Urinary bladder (tissue), 3 donors: ENCODE measurements at regions not wholly inside any gene's neighbourhood (a gene's known extent, or its start where the extent isn't known, plus 50 kb on each side); places are given as distances from the start of the nearest gene placed in this dataset.

Experiments
- DNase-seq: peaks from one replicate; pipeline ENCODE4 v3.0.0-alpha.2; 2015; ENCODE audit errors: extremely low spot score
- H3K27ac ChIP-seq: one replicate; pipeline ENCODE4 v1.5.1; 2013; ENCODE audit warnings: low read depth, mild to moderate bottlenecking, moderate library complexity
- H3K36me3 ChIP-seq: one replicate; pipeline ENCODE4 v1.6.1; 2013; ENCODE audit warnings: mild to moderate bottlenecking, moderate library complexity; ENCODE audit not compliant: insufficient read depth
- H3K4me1 ChIP-seq: one replicate; pipeline ENCODE4 v1.6.1; 2013; ENCODE audit warnings: mild to moderate bottlenecking, moderate library complexity; ENCODE audit not compliant: insufficient read depth
- H3K4me3 ChIP-seq: one replicate; pipeline ENCODE4 v1.5.1; 2013; ENCODE audit warnings: low read depth, low read length
- WGBS: extraction: QIAGEN DNeasy Blood & Tissue Kit; methylation state at CpG from one replicate; pipeline ENCODE4 v1.1.7; 2013; 5-methylcytosine and 5-hydroxymethylcytosine counted together
- donor health status: healthy with polysubstance abuse.
- donor health status: healthy.

DNA sequence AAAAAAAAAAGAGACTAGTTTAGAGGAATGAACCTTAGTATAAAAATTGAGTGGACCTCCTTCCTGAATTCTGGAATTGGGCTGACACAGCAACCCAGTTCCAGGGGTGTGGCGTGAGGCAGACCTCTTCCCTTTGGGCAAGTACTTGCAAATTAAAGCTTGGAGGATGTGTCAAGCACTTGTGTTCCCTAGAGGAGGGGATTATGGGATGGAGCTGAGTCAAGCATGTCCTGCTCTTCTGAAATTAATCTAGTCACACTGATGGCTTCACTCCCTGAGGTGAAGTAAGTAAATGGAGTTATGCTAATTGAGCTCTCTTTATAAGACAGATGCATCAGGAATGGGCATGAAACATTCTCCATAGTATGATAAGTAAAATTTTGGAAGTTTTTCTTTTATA is 107.7 kb upstream of the HTR2A start:
- WGBS: 89% methylated on average over 1 of the region's 1 CpG
- Histone ChIP-seq H3K4me1 (no peaks in the 10 kb centered on the region), H3K4me3 (no peak overlapping the region), H3K36me3 (no peaks in the 10 kb centered on the region), H3K27ac (no peak overlapping the region)
- DNase-seq: no peak

DNA sequence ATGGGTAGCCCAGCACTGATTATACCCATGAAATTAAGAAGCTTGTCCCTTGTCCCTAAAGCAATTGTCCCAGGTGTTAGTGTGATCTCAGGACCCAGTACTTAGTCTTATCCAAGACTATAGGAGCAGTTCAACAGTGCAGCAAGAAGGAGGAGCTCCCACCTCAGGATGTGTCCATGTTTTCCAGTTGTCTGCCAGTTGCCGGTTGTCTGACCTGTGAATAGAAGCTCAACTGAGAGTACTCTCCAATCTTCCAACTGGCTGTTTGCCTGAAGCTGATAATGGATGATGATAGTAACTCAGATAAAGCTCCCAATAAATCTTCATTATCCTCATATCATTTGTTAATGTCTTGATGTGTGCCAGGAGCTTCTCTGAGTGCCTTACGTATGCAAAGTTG is 107.2 kb upstream of the HTR2A start:
- DNase-seq: no peak
- H3K36me3 ChIP-seq: no peaks in the 10 kb centered on the region
- no peaks in the 10 kb centered on the region for H3K4me1 ChIP-seq
- no peak overlapping the region for H3K4me3 ChIP-seq
- 30% methylated on average over 2 of the region's 2 CpGs for WGBS
- H3K27ac ChIP-seq: no peak overlapping the region

DNA sequence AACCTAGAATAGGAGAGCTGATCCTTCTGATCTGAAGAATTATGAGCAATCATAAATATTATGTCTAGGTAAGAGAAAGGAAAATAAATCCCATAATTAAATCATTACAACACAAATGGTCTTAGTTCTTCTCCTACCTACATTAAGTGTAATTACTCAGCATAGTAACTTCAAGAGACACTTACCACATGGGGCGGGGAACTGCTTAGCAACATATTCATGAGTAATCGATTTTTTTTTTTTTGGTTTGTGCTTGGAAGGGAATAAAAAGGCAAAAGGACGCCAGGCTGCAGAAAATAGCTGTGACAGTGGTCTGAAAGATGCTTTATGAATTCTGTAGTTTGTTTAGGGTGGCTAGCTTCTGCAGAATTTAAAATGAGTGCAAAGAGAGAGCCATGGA is 103.3 kb upstream of the HTR2A start:
- Histone ChIP-seq H3K4me3 (no peak overlapping the region), H3K27ac (no peak overlapping the region), H3K4me1 (no peaks in the 10 kb centered on the region), H3K36me3 (no peaks in the 10 kb centered on the region)
- DNase-seq: no peak
- whole genome bisulfite sequencing: 74% methylated on average over 3 of the region's 3 CpGs

DNA sequence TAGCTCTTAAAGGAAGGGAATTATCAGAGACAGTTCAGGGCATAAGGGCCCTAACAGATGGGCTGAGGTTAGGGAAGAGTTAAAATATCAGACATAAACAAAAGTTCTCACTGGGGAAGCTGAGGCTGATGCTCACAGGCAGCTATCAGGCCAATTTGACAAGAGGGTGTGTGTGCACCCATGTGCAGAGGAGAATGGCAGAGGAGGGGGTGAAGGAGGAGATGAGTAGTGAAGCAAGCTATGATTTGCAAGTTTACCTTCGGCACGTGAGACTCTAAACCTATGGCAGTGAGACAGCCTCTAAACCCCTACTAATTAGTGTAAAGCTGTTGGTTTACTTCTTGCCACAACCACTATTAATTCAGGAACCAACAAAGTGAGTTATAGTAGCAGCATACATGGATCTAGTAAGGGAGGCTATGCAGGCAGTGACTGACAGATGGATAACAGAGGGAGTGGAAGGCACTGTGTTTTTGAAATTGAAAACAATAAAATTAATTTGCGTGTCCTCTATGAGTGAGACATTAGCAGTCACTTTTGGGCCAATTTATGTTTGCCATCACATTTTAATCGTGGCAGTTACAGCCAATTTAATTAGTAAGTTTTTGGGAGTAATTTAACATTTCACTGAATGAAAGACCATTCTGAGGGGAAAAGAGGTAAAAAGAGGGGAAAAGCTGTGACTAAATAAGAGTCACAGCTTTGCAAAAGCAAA is 99.6 kb upstream of the HTR2A start:
- Histone ChIP-seq H3K4me1 (no peaks in the 10 kb centered on the region), H3K4me3 (no peak overlapping the region), H3K27ac (no peak overlapping the region), H3K36me3 (no peaks in the 10 kb centered on the region)
- DNase-seq: no peak
- 86% methylated on average over 4 of the region's 4 CpGs for WGBS

DNA sequence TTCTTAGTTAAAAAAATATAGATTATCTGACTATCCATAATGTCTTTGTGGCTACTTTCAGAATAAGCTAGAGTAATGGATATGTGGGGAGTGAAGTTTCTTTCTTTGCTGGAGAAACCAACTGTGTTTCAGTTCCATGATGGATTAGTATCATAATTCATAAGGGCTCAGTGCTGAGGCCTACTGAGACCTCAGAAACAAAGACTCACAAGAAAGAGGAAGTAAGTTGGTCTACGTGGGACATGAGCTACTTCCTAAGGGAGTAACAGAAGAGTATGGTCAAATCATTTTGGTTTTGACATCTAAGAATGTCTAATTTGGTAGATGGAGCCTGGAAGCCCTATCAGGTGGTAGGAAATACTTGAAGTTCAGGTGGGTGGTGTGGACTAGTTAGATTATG is 99.0 kb upstream of the HTR2A start:
- DNase-seq: no peak
- no peaks in the 10 kb centered on the region for H3K4me1 ChIP-seq
- 73% methylated on average over 1 of the region's 1 CpG for WGBS
- no peak overlapping the region for H3K27ac ChIP-seq
- no peak overlapping the region for H3K4me3 ChIP-seq
- no peaks in the 10 kb centered on the region for H3K36me3 ChIP-seq

DNA sequence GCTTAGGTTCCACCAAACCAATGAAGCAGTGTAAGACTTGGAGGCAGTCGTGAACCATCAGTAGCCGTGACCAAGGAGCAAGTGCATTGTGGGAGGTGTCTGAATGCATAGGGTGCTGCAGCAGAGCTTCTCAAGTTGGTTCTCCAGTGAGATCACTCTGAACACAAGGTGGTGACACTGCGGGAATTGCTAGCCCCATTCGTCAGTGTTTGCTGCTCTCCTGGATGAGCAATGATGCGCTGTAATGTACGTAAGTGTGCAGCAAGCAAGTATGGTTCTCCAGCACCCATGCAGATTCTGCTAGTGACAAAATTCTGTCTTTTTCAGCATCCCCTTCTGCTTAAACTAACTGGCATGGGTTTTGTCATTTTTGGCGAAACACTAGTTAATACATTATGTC is 97.6 kb upstream of the HTR2A start:
- no peak for DNase-seq
- Histone ChIP-seq H3K4me3 (no peak overlapping the region), H3K4me1 (no peaks in the 10 kb centered on the region), H3K27ac (no peak overlapping the region), H3K36me3 (no peaks in the 10 kb centered on the region)
- WGBS: 93% methylated on average over 7 of the region's 7 CpGs

DNA sequence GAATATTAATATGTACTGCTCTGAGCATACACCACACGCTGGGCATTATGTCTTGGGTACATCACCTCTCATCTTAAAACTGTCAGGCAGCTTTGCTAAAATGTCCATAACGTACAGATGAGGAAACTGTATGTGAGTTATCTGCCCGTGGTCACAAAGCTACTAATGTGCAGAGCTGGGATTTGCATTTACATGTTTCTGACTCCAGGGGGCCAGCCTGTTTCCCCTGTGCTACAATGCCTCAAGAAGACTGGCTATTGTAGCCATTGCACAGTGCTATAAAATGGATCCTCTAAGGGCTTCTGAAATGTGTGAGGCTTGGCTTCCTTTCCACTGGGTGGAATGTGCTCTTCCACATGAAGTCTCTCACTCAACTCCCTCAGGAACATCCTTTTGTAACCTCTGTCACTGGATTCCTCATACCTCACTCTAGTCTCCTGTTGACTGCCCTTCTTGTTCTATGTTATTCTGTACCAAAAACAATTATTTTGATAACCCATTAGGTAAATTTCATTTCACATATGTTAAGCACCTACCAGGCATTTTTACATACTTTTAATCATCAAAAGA is 95.6 kb upstream of the HTR2A start:
- DNase-seq: no peak
- H3K27ac ChIP-seq: no peak overlapping the region
- no peaks in the 10 kb centered on the region for H3K4me1 ChIP-seq
- no peak overlapping the region for H3K4me3 ChIP-seq
- 79% methylated on average over 3 of the region's 3 CpGs for WGBS
- no peaks in the 10 kb centered on the region for H3K36me3 ChIP-seq

DNA sequence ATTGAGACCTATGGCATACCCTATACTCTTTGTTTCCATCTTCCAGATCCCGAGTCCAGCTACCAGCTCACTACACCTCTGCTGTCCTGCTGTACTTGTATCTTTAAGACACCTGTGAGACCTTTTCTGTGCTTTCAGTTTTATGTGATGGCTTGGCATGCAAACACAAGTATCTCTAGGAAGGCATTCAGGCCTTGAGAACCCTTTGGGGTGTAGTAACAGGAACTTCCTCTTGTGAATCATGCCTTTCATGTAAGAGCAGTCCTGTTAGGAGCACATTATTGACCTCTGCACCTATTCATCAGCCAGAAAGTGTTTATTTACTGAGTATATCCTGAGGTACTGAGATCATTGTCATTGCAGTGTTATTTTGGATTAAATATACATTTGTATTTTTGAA is 87.0 kb upstream of the HTR2A start:
- Histone ChIP-seq H3K36me3 (no peaks in the 10 kb centered on the region), H3K4me3 (no peak overlapping the region), H3K27ac (no peak overlapping the region), H3K4me1 (no peaks in the 10 kb centered on the region)
- DNase-seq: no peak
- 92% methylated on average over 1 of the region's 1 CpG for WGBS

DNA sequence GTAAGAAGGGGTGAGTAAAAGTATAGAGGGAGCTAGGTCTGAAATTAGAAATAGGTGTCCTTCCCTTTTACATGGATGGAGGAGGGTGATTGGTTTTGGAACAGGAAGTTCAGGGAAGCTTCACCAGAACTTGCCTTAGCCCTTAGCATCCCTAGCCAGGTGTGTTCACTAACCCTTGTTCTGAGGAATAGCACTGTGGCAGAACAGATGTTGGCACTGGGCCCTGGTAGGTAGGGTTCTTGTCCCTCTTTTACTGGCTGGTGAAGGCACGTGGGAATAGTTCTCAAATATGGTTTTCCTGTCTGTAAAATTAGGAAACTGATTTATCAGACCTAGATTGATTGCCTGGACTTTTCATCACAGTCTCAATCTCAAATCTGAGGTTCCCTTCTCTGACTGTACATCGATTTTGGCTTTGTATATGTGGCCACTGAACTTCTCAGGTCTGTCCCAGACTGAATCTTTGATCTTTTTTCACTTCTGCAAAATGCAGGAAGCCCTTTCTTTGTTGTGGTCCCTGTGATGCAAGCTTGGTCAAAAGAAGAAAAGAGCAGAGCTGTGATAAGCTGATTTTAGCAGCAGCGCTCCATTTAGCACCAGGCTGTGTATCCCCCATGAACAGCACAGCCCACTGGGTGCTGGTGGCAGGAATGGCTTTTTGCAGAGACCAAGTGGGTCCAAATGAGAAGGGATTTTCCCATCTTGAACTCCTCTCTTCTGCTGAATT is 86.2 kb upstream of the HTR2A start:
- H3K4me3 ChIP-seq: no peak overlapping the region
- H3K4me1 ChIP-seq: no peaks in the 10 kb centered on the region
- DNase-seq: no peak
- H3K27ac ChIP-seq: no peak overlapping the region
- H3K36me3 ChIP-seq: no peaks in the 10 kb centered on the region
- 72% methylated on average over 3 of the region's 3 CpGs for WGBS

DNA sequence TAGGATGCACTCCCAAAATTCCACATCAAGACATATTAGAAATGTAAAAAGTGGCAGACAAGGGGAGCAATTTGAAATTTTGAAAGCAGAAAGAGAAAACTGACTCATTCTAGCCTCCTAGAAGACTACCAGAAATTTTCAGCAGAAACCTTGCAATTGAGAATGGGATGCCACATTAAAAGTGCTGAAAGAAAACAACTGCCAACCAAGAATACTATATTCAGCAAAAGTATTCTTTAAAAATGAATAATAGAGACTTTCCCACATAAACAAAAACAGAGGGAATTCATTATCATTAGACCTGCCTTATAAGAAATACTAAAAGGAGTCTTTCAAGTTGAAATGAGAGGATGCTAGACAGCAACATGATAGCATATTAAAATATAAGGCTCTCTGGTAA is 78.3 kb upstream of the HTR2A start:
- DNase-seq: no peak
- Histone ChIP-seq H3K36me3 (no peaks in the 10 kb centered on the region), H3K4me1 (no peaks in the 10 kb centered on the region), H3K4me3 (no peak overlapping the region), H3K27ac (no peak overlapping the region)

DNA sequence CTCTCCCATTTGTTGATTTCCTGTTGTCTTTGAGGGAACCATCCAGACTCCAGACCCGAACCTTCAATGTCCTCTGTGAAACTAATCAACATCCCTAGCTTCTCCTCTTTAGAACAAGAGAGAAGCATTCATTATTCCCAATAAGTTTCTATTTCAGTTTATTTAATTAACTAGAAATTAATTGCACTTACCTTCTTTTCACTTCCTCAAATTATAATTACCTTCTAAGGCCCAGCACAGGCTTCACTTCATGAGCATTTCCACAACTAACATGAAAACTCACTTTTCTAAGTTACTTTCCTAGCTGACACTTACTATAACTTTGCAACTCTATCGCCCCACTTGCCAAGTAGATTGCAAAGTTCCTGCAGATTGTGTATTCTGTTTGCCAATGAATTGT is 71.6 kb upstream of the HTR2A start:
- no peaks in the 10 kb centered on the region for H3K36me3 ChIP-seq
- WGBS: 89% methylated on average over 2 of the region's 2 CpGs

DNA sequence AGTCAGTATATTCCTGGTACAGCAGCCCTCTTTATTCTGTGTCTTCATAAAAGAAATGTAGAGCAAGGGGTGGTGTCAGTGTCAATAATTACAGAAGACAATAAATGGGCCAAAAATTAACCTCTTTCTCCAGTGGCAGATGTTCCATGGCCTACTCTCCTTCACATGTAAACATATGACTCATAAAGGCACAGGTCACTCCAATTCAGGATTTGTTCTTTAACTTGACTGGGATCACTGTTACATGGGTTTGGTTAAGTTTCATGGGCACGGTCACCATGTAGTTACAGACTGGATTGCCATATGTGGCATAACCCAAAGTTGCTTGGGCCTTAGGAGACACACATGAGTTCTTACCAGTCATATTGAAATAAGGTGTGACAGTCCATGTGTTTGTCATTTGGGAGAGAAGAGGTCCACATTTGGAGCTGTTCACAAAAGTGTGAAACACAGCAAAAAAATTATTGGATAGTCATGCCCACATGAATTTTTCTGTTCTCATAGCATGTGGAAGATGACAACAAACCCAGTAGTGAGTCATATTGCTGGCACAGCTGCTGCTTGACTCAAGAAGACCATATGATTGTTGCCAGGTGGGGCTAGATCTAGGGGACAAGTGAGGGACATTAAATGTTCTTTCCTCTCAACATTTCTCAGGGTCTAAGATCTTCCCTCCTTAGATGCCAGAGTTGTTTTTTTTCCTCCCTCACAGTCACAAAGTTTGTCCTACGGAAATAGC is 68.1 kb upstream of the HTR2A start:
- H3K36me3 ChIP-seq: no peaks in the 10 kb centered on the region
- H3K27ac ChIP-seq: no peak overlapping the region
- no peaks in the 10 kb centered on the region for H3K4me1 ChIP-seq
- no peak overlapping the region for H3K4me3 ChIP-seq
- DNase-seq: no peak
- 46% methylated on average over 2 of the region's 2 CpGs for WGBS

More for the DNA sequence above, 71.6 kb upstream of the HTR2A start:
- H3K4me3 ChIP-seq: no peak overlapping the region
- no peak for DNase-seq
- H3K4me1 ChIP-seq: no peaks in the 10 kb centered on the region
- no peak overlapping the region for H3K27ac ChIP-seq

DNA sequence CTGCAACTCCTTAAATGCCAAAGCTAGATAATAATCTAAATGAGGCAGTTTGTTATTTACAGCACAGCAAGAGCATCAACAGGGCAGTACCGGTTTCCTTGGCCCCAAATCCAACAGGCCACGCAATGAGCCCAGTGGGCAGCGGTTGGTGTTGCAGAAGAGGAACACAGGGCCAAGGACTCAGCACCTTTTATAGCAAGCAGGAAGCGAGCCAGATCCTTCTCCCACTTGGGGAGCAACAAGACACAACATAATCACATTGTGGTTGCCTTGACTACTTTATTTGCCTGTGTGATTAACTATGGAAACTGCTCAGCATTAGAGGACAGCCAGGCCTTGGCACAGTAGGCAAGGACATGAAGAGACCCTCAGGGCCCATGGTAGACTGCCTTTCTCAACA is 67.1 kb upstream of the HTR2A start:
- H3K27ac ChIP-seq: no peak overlapping the region
- H3K36me3 ChIP-seq: no peaks in the 10 kb centered on the region
- no peak for DNase-seq
- no peak overlapping the region for H3K4me3 ChIP-seq
- WGBS: 76% methylated on average over 4 of the region's 4 CpGs
- H3K4me1 ChIP-seq: no peaks in the 10 kb centered on the region
